SK-N-SH (cell line): ENCODE measurements at regions not wholly inside any gene's neighbourhood (a gene's known extent, or its start where the extent isn't known, plus 50 kb on each side); places are given as distances from the start of the nearest gene placed in this dataset.

ENCODE experiments used
- EZH2phosphoT487 ChIP-seq: fragments of 200-600 bp; sonication (generic); IDR thresholded peaks from 2 replicates; pipeline ENCODE4 v1.6.1; 2017; ENCODE audit warnings: low read depth, mixed run types, mild to moderate bottlenecking, antibody characterized with exemption, moderate library complexity, borderline replicate concordance
- FOXJ3 ChIP-seq: sonication (generic); formaldehyde crosslinking; IDR thresholded peaks from 2 replicates; pipeline ENCODE4 v1.5.1; 2020; ENCODE audit warnings: mild to moderate bottlenecking, missing genetic modification reagents
- FOXM1 ChIP-seq: IDR thresholded peaks from 2 replicates; pipeline ENCODE4 v1.4.0; 2012; ENCODE audit warnings: low read depth, mild to moderate bottlenecking
- JUND ChIP-seq: IDR thresholded peaks from 2 replicates; pipeline ENCODE4 v1.4.0; 2012
- POLR2AphosphoS5 ChIP-seq: IDR thresholded peaks from 2 replicates; pipeline ENCODE4 v1.6.1; 2012; ENCODE audit warnings: low read depth, low read length
- RFX5 ChIP-seq: IDR thresholded peaks from 2 replicates; pipeline ENCODE4 v1.6.1; 2012; ENCODE audit warnings: mild to moderate bottlenecking, improper control_type of control experiment, low read length
- RXRA ChIP-seq: IDR thresholded peaks from 2 replicates; pipeline ENCODE4 v1.4.0; 2012; ENCODE audit warnings: low read depth, mild to moderate bottlenecking, borderline replicate concordance
- TEAD4 ChIP-seq: IDR thresholded peaks from 2 replicates; pipeline ENCODE4 v1.4.0; 2012; ENCODE audit warnings: mild to moderate bottlenecking, borderline replicate concordance; ENCODE audit not compliant: insufficient read depth
- YY1 ChIP-seq: IDR thresholded peaks from 2 replicates; pipeline ENCODE4 v1.4.0; 2012; ENCODE audit warnings: low read depth, mild to moderate bottlenecking
- TF ChIP-seq, protein P1 (sequence below): fragments of 200-600 bp; sonication (generic); IDR thresholded peaks from 2 replicates; pipeline ENCODE4 v1.6.1; 2017; ENCODE audit warnings: antibody characterized with exemption, mild to moderate bottlenecking, moderate library complexity

GRCh38 chr2:219861307-219861706 lies 233.9 kb downstream of the SLC4A3 start:
- TF ChIP-seq, protein P1, sequence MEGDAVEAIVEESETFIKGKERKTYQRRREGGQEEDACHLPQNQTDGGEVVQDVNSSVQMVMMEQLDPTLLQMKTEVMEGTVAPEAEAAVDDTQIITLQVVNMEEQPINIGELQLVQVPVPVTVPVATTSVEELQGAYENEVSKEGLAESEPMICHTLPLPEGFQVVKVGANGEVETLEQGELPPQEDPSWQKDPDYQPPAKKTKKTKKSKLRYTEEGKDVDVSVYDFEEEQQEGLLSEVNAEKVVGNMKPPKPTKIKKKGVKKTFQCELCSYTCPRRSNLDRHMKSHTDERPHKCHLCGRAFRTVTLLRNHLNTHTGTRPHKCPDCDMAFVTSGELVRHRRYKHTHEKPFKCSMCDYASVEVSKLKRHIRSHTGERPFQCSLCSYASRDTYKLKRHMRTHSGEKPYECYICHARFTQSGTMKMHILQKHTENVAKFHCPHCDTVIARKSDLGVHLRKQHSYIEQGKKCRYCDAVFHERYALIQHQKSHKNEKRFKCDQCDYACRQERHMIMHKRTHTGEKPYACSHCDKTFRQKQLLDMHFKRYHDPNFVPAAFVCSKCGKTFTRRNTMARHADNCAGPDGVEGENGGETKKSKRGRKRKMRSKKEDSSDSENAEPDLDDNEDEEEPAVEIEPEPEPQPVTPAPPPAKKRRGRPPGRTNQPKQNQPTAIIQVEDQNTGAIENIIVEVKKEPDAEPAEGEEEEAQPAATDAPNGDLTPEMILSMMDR, result no peak
- no peak for TF ChIP-seq EZH2phosphoT487
- TF ChIP-seq YY1, result no peak
- TF ChIP-seq POLR2AphosphoS5, result no peak
- TF ChIP-seq RXRA, result no peak
- no peak for TF ChIP-seq RFX5
- TF ChIP-seq JUND, result no peak
- no peak for TF ChIP-seq FOXM1
- TF ChIP-seq FOXJ3, result no peak
- no peak for TF ChIP-seq TEAD4
